GM23248 (cell line): ENCODE measurements at regions not wholly inside any gene's neighbourhood (a gene's known extent, or its start where the extent isn't known, plus 50 kb on each side); places are given as distances from the start of the nearest gene placed in this dataset.
A peak's percentile ranks its signal among the peaks of the same experiment; 100 is the strongest.

Source experiments
- DNase-seq: peaks from one replicate; pipeline ENCODE4 v3.0.0-alpha.2; 2015
- H2AFZ ChIP-seq: fragments of 200-600 bp; sonication (generic); 2 replicates; pipeline ENCODE4 v1.6.1; 2016; ENCODE audit warnings: antibody characterized with exemption
- H3F3A ChIP-seq: fragments of 200-600 bp; sonication (generic); 2 replicates; pipeline ENCODE4 v1.6.1; 2016; ENCODE audit warnings: mild to moderate bottlenecking, antibody characterized with exemption, mixed run types; ENCODE audit not compliant: insufficient read depth
- H3K27ac ChIP-seq: fragments of 200-600 bp; sonication (generic); 2 replicates; pipeline ENCODE4 v1.5.1; 2016; ENCODE audit warnings: mild to moderate bottlenecking
- H3K27me3 ChIP-seq: fragments of 200-600 bp; sonication (generic); replicated peaks from 2 replicates; pipeline ENCODE4 v1.6.1; 2016; ENCODE audit warnings: mild to moderate bottlenecking; ENCODE audit not compliant: insufficient read depth
- H3K36me3 ChIP-seq: fragments of 200-600 bp; sonication (generic); 2 replicates; pipeline ENCODE4 v1.6.1; 2016; ENCODE audit warnings: low read depth, mild to moderate bottlenecking
- H3K4me1 ChIP-seq: fragments of 200-600 bp; sonication (generic); 2 replicates; pipeline ENCODE4 v1.6.1; 2016; ENCODE audit warnings: mild to moderate bottlenecking; ENCODE audit not compliant: insufficient read depth
- H3K4me2 ChIP-seq: fragments of 200-600 bp; sonication (generic); one replicate; pipeline ENCODE4 v1.6.1; 2016; ENCODE audit warnings: mild to moderate bottlenecking; ENCODE audit not compliant: unreplicated experiment
- H3K4me3 ChIP-seq: fragments of 200-600 bp; sonication (generic); 2 replicates; pipeline ENCODE4 v1.5.1; 2016; ENCODE audit warnings: mild to moderate bottlenecking
- H3K79me2 ChIP-seq: fragments of 200-600 bp; sonication (generic); 2 replicates; pipeline ENCODE4 v1.6.1; 2016; ENCODE audit warnings: mild to moderate bottlenecking; ENCODE audit not compliant: insufficient read depth
- H3K9ac ChIP-seq: fragments of 200-600 bp; sonication (generic); 2 replicates; pipeline ENCODE4 v1.6.1; 2016; ENCODE audit warnings: mild to moderate bottlenecking
- H3K9me2 ChIP-seq: fragments of 200-600 bp; sonication (generic); 2 replicates; pipeline ENCODE4 v1.6.1; 2016; ENCODE audit warnings: mixed run types, mild to moderate bottlenecking, moderate library complexity; ENCODE audit not compliant: insufficient read depth
- H3K9me3 ChIP-seq: fragments of 200-600 bp; sonication (generic); one replicate; pipeline ENCODE4 v1.6.1; 2017; ENCODE audit warnings: low read depth
- H4K20me1 ChIP-seq: fragments of 200-600 bp; sonication (generic); 2 replicates; pipeline ENCODE4 v1.6.0; 2016; ENCODE audit not compliant: insufficient read depth
- EZH2 ChIP-seq: fragments of 200-600 bp; sonication (generic); IDR thresholded peaks from 2 replicates; pipeline ENCODE4 v1.6.1; 2018; ENCODE audit warnings: antibody characterized with exemption, mild to moderate bottlenecking; ENCODE audit not compliant: insufficient read depth, poor library complexity, severe bottlenecking
- EZH2phosphoT487 ChIP-seq: fragments of 200-600 bp; sonication (generic); IDR thresholded peaks from 2 replicates; pipeline ENCODE4 v1.6.1; 2018; ENCODE audit warnings: antibody characterized with exemption, moderate library complexity, mild to moderate bottlenecking, low read depth; ENCODE audit not compliant: insufficient read depth
- WGBS, 2 experiments: methylation state at CpG; one replicate each; pipeline ENCODE4 v1.1.6; 2015 to 2017; ENCODE audit warnings: low lambda C conversion rate in 2 of 2, low coverage in 1 of 2; ENCODE audit errors: missing lambda C conversion rate in 2 of 2; 5-methylcytosine and 5-hydroxymethylcytosine counted together
- in situ Hi-C: fragments of 300-500 bp; cut with MboI; formaldehyde crosslinking; loops from 2 replicates; pipeline ENCODE4 v1.15.0; 2020

GRCh38 chr2:138930571-138930970 lies 150.4 kb upstream of the NXPH2 start:
- WGBS, 2 experiments: 47 to 50% methylated on average over 6 of the region's 6 CpGs
- no peaks in the 10 kb centered on the region for H3K4me1 ChIP-seq
- no peak overlapping the region for H3K27ac ChIP-seq
- no peak for TF ChIP-seq EZH2phosphoT487
- TF ChIP-seq EZH2: no peak
- no peak for DNase-seq
- H3K9me2 ChIP-seq: no peaks in the 10 kb centered on the region
- no peaks in the 10 kb centered on the region for H3K36me3 ChIP-seq
- H3K9me3 ChIP-seq: no peaks in the 10 kb centered on the region
- H3K79me2 ChIP-seq: no peaks in the 10 kb centered on the region
- peaks cover 19% of the 10 kb centered on the region for H3K27me3 ChIP-seq
- in situ Hi-C loops: no loop called here
- no peak overlapping the region for H3K9ac ChIP-seq
- no peaks in the 10 kb centered on the region for H4K20me1 ChIP-seq
- no peak overlapping the region for H3K4me3 ChIP-seq
- no peak overlapping the region for H3K4me2 ChIP-seq
- H2AFZ ChIP-seq: no peak overlapping the region
- H3F3A ChIP-seq: no peaks in the 10 kb centered on the region

GRCh38 chr2:138928374-138929021 lies 148.3 kb upstream of the NXPH2 start:
- in situ Hi-C loops: no loop called here
- WGBS, 2 experiments: 5 to 32% methylated on average over 1 of the region's 1 CpG

GRCh38 chr2:138922973-138923563 lies 142.9 kb upstream of the NXPH2 start:
- H3K27ac ChIP-seq: no peak overlapping the region
- no peaks in the 10 kb centered on the region; the same call in 1 of the 2 replicates for H4K20me1 ChIP-seq
- no peak overlapping the region for H3K4me3 ChIP-seq
- TF ChIP-seq EZH2phosphoT487: no peak
- no peak for TF ChIP-seq EZH2
- no peak overlapping the region for H2AFZ ChIP-seq
- H3K9ac ChIP-seq: no peak overlapping the region
- no peaks in the 10 kb centered on the region for H3F3A ChIP-seq
- in situ Hi-C loops: no loop called here
- H3K9me2 ChIP-seq: no peaks in the 10 kb centered on the region
- peak; percentile 43 for DNase-seq
- no peak overlapping the region for H3K4me2 ChIP-seq
- H3K4me1 ChIP-seq: no peaks in the 10 kb centered on the region
- peaks cover 3% of the 10 kb centered on the region; the same call in 1 of the 2 replicates for H3K27me3 ChIP-seq
- H3K79me2 ChIP-seq: no peaks in the 10 kb centered on the region
- no peaks in the 10 kb centered on the region for H3K9me3 ChIP-seq
- H3K36me3 ChIP-seq: no peaks in the 10 kb centered on the region
- 25 to 30% methylated on average over 2 of the region's 2 CpGs for WGBS, 2 experiments

More at GRCh38 chr2:138928374-138929021, 148.3 kb upstream of the NXPH2 start:
- Histone ChIP-seq H2AFZ (no peak overlapping the region), H3K27me3 (peaks cover 11% of the 10 kb centered on the region), H3K27ac (no peak overlapping the region), H3K9ac (no peak overlapping the region), H3K4me3 (no peak overlapping the region), H3F3A (no peaks in the 10 kb centered on the region), H3K9me2 (no peaks in the 10 kb centered on the region), H3K79me2 (no peaks in the 10 kb centered on the region), H3K9me3 (no peaks in the 10 kb centered on the region), H3K36me3 (no peaks in the 10 kb centered on the region), H3K4me2 (no peak overlapping the region), H3K4me1 (no peaks in the 10 kb centered on the region), H4K20me1 (no peaks in the 10 kb centered on the region)
- DNase-seq: no peak
- TF ChIP-seq EZH2: no peak
- TF ChIP-seq EZH2phosphoT487: no peak

- Histone ChIP-seq H3F3A (no peaks in the 10 kb centered on the region), H3K9ac (no peak overlapping the region), H3K27me3 (peaks cover 3% of the 10 kb centered on the region; the same call in 1 of the 2 replicates), H2AFZ (no peak overlapping the region), H3K36me3 (no peaks in the 10 kb centered on the region), H4K20me1 (no peaks in the 10 kb centered on the region; the same call in 1 of the 2 replicates), H3K27ac (no peak overlapping the region), H3K4me2 (no peak overlapping the region), H3K79me2 (no peaks in the 10 kb centered on the region), H3K4me1 (no peaks in the 10 kb centered on the region), H3K4me3 (no peak overlapping the region), H3K9me2 (no peaks in the 10 kb centered on the region), H3K9me3 (no peaks in the 10 kb centered on the region)
- DNase-seq: no peak
- in situ Hi-C loops: no loop called here
- WGBS, 2 experiments: 10 to 13% methylated on average over 4 of the region's 4 CpGs
- TF ChIP-seq EZH2phosphoT487 (no peak), EZH2 (no peak)
Observed at GRCh38 chr2:138919120-138919747, 139.0 kb upstream of the NXPH2 start.
